ENCODE measurements at regions not wholly inside any gene's neighbourhood (a gene's known extent, or its start where the extent isn't known, plus 50 kb on each side); places are given as distances from the start of the nearest gene placed in this dataset.

DNA sequence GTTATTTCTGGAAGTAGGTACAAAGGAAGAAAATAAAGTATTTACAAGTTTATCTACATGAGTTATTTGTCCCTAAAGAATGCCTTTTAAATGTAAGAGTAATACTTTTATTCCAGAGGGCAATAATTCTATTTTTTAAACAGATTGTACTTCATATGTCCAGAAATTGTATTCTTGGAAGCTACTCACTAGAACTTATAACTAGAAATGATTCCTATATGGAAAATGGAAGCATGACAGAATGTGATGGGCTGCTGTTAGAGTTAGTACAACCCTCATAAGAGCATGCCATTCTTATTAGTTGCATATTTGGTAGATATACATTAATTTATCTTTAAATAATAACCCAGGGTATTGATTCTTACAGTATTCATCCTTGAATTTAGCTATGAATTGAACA, 362.0 kb downstream of the FSIP2 start:
- Histone ChIP-seq H3K36me3 (ENCODE audit: insufficient read depth, low read depth, low read length) (no peaks in the 10 kb centered on the region), H3K27me3 (ENCODE audit: insufficient read depth, low read length) (no peaks in the 10 kb centered on the region), H3K27ac (ENCODE audit: low read length) (no peak overlapping the region), H3K4me3 (ENCODE audit: low read length) (no peak overlapping the region), H3K4me1 (ENCODE audit: insufficient read depth, low read length) (peaks cover 15% of the 10 kb centered on the region; the same call in 1 of the 2 replicates), H3K9me3 (ENCODE audit: insufficient read depth, low read depth, low read length) (no peaks in the 10 kb centered on the region), H3K9ac (ENCODE audit: low read depth, low read length) (no peak overlapping the region)

DNA sequence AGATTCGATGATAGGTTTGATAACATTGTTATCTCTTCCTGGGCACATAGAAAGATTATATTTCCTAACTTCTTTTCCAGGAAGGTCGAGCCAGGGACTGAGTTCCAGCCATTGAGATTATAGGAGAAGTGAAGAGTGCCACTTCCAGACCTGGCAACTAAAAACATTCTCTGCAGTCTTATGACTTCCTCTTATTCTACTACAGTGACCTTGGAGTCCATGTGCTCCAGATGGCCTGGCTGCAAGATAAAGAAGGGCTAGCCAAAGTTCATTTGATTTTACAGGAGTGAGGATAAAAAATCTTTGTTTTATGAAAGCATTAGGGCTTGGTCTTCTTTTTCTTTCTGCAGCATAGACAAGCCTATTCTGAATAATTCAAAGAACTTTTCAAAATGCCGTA, 363.0 kb downstream of the FSIP2 start:
- Histone ChIP-seq H3K9me3 (ENCODE audit: insufficient read depth, low read depth, low read length) (no peaks in the 10 kb centered on the region), H3K9ac (ENCODE audit: low read depth, low read length) (no peak overlapping the region), H3K27me3 (ENCODE audit: insufficient read depth, low read length) (no peaks in the 10 kb centered on the region), H3K27ac (ENCODE audit: low read length) (no peak overlapping the region), H3K36me3 (ENCODE audit: insufficient read depth, low read depth, low read length) (no peaks in the 10 kb centered on the region), H3K4me1 (ENCODE audit: insufficient read depth, low read length) (peaks cover 15% of the 10 kb centered on the region; the same call in 1 of the 2 replicates), H3K4me3 (ENCODE audit: low read length) (no peak overlapping the region)

DNA sequence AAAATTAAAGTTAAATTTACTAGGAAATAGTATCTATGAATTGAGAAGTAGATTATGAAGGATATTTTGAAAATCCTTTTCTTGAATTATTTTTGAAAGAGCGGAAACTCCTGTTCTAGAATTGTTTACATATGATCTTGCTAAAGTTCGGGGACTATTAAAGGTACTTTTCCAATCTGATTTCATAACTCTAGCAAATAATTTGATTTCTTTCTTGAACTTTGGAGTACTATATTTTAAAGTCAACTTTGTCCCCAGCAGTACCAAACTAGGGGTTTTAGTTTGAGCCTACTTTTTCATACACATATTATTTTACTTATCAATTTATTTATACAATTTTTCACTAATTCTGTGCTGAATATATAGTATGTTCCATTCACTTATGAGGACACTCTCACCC, 364.7 kb downstream of the FSIP2 start:
- no peak overlapping the region for H3K9ac ChIP-seq (ENCODE audit: low read depth, low read length)
- H3K4me3 ChIP-seq (ENCODE audit: low read length) = no peak overlapping the region
- H3K4me1 ChIP-seq (ENCODE audit: insufficient read depth, low read length) = peaks cover 15% of the 10 kb centered on the region; the same call in 1 of the 2 replicates
- H3K27ac ChIP-seq (ENCODE audit: low read length) = no peak overlapping the region
- no peaks in the 10 kb centered on the region for H3K27me3 ChIP-seq (ENCODE audit: insufficient read depth, low read length)
- H3K36me3 ChIP-seq (ENCODE audit: insufficient read depth, low read depth, low read length) = no peaks in the 10 kb centered on the region
- H3K9me3 ChIP-seq (ENCODE audit: insufficient read depth, low read depth, low read length) = no peaks in the 10 kb centered on the region

DNA sequence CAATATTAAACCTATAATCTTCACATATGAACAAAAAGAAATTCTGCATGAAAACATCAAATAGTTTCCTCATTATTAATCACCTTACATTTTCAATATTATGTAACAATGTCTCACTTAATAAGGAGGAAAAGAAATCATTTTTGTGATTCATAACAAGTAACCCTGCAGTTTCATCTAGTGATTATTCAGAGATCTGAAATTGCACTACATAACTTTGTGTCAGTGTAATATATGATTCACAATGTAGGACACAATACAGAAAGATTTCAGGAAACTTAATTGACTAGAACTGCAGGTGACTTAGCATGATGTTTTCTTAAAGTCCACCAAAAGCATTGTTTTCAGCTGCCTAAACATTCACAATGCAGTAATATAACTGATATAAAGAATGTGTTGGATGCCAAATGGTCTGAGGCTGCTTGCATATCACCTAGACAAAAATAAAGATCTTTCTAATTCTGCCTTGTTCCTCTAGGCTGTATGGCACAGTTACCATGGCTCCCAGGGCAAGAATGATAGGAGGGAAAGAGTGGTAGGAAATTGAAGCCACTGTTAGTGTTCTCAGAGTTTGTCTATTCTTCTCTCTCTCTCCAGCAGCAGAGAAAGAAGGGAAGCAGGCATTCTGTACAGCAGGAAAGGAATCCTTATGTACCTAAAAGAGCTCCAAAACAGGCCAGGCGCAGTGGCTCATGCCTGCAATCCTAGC, 366.6 kb downstream of the FSIP2 start:
- Histone ChIP-seq H3K9ac (ENCODE audit: low read depth, low read length) (no peak overlapping the region), H3K4me3 (ENCODE audit: low read length) (no peak overlapping the region), H3K4me1 (ENCODE audit: insufficient read depth, low read length) (peaks cover 15% of the 10 kb centered on the region; the same call in 1 of the 2 replicates), H3K36me3 (ENCODE audit: insufficient read depth, low read depth, low read length) (no peaks in the 10 kb centered on the region), H3K27ac (ENCODE audit: low read length) (no peak overlapping the region), H3K27me3 (ENCODE audit: insufficient read depth, low read length) (no peaks in the 10 kb centered on the region), H3K9me3 (ENCODE audit: insufficient read depth, low read depth, low read length) (no peaks in the 10 kb centered on the region)

DNA sequence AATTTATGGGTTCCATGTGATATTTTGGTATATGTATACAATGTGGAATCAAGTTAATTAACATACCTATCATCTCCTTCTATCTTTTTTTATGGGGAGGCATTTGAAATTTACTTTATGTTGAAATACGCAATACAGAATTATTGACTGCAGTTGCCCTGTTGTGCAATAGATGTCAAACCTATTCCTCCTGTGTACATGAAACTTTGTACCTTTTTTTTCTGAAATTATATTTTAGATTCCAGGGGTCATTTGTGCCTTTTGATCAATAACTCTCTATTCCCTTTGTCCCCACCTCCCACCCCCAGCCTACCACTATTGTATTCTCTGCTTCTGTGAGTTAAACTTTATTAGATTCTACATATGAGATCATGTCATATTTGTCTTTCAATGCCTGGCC, 369.9 kb downstream of the FSIP2 start:
- Histone ChIP-seq H3K9me3 (ENCODE audit: insufficient read depth, low read depth, low read length) (no peaks in the 10 kb centered on the region), H3K27ac (ENCODE audit: low read length) (no peak overlapping the region), H3K4me3 (ENCODE audit: low read length) (no peak overlapping the region), H3K36me3 (ENCODE audit: insufficient read depth, low read depth, low read length) (no peaks in the 10 kb centered on the region), H3K4me1 (ENCODE audit: insufficient read depth, low read length) (peaks cover 9% of the 10 kb centered on the region; the same call in 1 of the 2 replicates), H3K9ac (ENCODE audit: low read depth, low read length) (no peak overlapping the region), H3K27me3 (ENCODE audit: insufficient read depth, low read length) (no peaks in the 10 kb centered on the region)

DNA sequence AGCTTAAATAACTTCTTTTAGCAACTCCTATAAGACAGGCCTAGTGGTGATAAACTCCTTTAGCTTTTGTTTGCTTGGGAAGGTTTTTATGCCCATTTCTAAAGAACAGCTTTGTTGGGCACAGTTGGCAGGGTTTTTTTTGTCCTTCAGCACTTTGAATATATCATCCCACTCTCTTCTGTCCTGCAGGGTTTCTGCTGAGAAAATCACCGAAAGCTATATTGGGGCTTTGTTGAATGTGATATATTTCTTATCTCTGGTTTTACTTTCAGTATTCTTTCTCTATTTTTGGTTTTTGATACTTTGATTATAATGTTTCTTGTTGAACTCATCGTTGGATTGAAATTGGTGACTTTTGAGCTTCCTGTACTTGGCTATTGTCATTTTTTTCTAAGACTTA, 372.8 kb upstream of the ZC3H15 start:
- no peak overlapping the region for H3K9ac ChIP-seq (ENCODE audit: low read depth, low read length)
- H3K27me3 ChIP-seq (ENCODE audit: insufficient read depth, low read length) = no peaks in the 10 kb centered on the region
- no peaks in the 10 kb centered on the region for H3K36me3 ChIP-seq (ENCODE audit: insufficient read depth, low read depth, low read length)
- no peak overlapping the region for H3K27ac ChIP-seq (ENCODE audit: low read length)
- H3K4me1 ChIP-seq (ENCODE audit: insufficient read depth, low read length) = no peaks in the 10 kb centered on the region
- H3K4me3 ChIP-seq (ENCODE audit: low read length) = no peak overlapping the region
- H3K9me3 ChIP-seq (ENCODE audit: insufficient read depth, low read depth, low read length) = no peaks in the 10 kb centered on the region

DNA sequence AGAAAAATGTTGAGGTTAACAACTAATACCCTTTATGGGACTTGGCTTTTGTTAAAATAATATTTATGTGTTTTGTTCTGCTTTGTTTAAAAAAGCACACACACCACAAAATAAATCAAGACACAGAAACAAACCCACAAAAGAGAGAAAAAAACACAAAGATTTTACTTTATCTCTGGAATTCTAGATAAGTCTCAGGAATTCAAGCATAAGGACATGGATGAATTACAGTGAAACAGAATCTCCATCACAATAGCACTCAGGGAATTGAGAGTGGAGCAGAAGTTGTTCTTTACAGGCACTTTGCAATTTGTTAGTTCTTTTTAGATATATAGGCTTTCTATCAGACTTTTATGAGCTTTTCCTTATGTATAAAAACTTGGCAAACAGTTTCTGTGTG, 360.9 kb upstream of the ZC3H15 start:
- no peak overlapping the region; the same call in 1 of the 2 replicates for H3K9ac ChIP-seq (ENCODE audit: low read depth, low read length)
- no peaks in the 10 kb centered on the region for H3K9me3 ChIP-seq (ENCODE audit: insufficient read depth, low read depth, low read length)
- H3K36me3 ChIP-seq (ENCODE audit: insufficient read depth, low read depth, low read length) = no peaks in the 10 kb centered on the region
- H3K27me3 ChIP-seq (ENCODE audit: insufficient read depth, low read length) = no peaks in the 10 kb centered on the region
- H3K4me3 ChIP-seq (ENCODE audit: low read length) = peak overlapping the region; percentile 31; the same call in 1 of the 2 replicates
- H3K4me1 ChIP-seq (ENCODE audit: insufficient read depth, low read length) = peaks cover 33% of the 10 kb centered on the region
- peak overlapping the region; percentile 44 for H3K27ac ChIP-seq (ENCODE audit: low read length)

DNA sequence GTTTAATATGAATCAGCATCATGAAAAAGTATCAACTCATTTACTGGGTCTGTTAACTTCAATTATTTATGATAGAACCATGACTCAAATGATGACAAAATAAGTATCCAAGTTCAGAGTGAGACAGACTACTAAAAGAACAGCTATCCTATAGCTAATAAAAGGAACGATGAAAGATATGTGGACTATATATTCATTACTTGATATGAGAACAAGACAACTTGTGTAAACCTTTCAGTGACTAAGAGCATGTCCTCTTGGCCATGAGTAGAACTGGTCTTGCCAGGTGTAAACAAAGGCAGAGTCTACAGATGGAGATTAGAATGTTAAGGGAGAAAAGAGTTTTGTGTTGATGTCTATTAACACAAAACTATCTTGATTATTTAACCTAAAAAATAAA, 360.4 kb upstream of the ZC3H15 start:
- H3K9me3 ChIP-seq (ENCODE audit: insufficient read depth, low read depth, low read length) = no peaks in the 10 kb centered on the region
- peaks cover 38% of the 10 kb centered on the region for H3K4me1 ChIP-seq (ENCODE audit: insufficient read depth, low read length)
- no peak overlapping the region for H3K9ac ChIP-seq (ENCODE audit: low read depth, low read length)
- no peaks in the 10 kb centered on the region for H3K27me3 ChIP-seq (ENCODE audit: insufficient read depth, low read length)
- no peaks in the 10 kb centered on the region for H3K36me3 ChIP-seq (ENCODE audit: insufficient read depth, low read depth, low read length)
- H3K4me3 ChIP-seq (ENCODE audit: low read length) = peak overlapping the region; percentile 31; the same call in 1 of the 2 replicates
- peak overlapping the region; percentile 44 for H3K27ac ChIP-seq (ENCODE audit: low read length)

DNA sequence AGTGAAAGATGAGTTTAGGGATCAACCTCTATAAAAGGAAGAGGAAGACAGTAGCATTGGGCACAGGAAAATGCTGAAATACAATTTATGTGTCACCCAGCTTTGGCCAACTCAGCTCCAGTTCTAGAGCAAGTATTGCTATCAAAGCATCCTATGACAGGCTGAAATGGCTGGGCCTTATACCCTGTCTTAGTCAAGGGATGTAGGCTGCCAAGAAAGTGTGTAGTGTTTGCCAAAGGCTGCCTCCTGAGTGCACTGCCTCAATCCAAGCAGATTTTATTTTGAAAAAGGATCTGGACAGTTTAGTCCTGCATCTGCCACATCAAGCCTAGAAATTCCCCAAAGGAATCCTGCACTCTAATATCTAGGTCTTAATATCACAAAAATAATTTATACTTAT, 359.9 kb upstream of the ZC3H15 start:
- H3K9ac ChIP-seq (ENCODE audit: low read depth, low read length) = no peak overlapping the region; the same call in 1 of the 2 replicates
- H3K27me3 ChIP-seq (ENCODE audit: insufficient read depth, low read length) = no peaks in the 10 kb centered on the region
- H3K4me1 ChIP-seq (ENCODE audit: insufficient read depth, low read length) = peaks cover 43% of the 10 kb centered on the region
- no peak overlapping the region for H3K4me3 ChIP-seq (ENCODE audit: low read length)
- H3K27ac ChIP-seq (ENCODE audit: low read length) = peak overlapping the region; percentile 44
- H3K36me3 ChIP-seq (ENCODE audit: insufficient read depth, low read depth, low read length) = no peaks in the 10 kb centered on the region
- H3K9me3 ChIP-seq (ENCODE audit: insufficient read depth, low read depth, low read length) = no peaks in the 10 kb centered on the region

DNA sequence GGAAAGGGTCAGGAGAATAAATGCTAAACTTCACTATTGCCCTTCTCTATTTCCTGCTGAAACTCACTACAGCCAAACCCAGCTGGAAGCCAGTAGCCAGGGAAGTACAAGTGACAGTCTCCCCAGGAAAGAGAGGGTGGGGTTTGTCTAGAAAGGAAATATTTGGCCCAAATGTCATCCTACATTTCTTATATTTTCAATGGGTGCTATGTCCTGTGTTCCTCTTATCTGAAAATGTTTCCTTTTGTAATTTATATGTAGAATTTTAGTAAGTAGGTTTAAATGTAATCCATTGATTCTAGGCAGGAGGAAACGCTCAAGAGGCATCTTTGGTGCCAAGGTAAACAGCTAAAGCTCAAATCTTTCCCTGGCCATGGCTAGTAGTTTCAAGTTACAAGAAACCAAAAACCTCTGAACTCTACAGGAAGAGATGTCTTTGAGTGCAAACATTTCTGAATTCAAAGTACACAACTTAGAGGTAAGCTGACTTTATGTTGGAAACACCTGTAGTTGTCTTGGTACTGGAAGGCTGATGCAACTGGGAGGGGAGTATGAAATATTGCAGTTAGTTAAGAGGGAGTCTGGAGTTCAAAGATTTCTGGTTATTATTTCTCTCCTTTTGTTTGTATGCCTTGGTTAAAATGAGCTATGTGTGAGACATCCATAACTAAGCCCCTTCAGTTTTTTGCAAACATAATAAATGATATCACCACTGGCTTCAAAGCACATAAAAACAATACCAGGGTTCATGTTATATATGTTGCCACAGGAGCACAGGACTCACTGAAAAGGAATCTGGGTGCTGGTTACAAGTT, 356.1 kb upstream of the ZC3H15 start:
- no peaks in the 10 kb centered on the region for H3K9me3 ChIP-seq (ENCODE audit: insufficient read depth, low read depth, low read length)
- H3K4me3 ChIP-seq (ENCODE audit: low read length) = no peak overlapping the region
- peaks cover 36% of the 10 kb centered on the region for H3K4me1 ChIP-seq (ENCODE audit: insufficient read depth, low read length)
- peak overlapping the region; percentile 48 for H3K27ac ChIP-seq (ENCODE audit: low read length)
- no peaks in the 10 kb centered on the region for H3K27me3 ChIP-seq (ENCODE audit: insufficient read depth, low read length)
- H3K36me3 ChIP-seq (ENCODE audit: insufficient read depth, low read depth, low read length) = no peaks in the 10 kb centered on the region
- H3K9ac ChIP-seq (ENCODE audit: low read depth, low read length) = no peak overlapping the region

DNA sequence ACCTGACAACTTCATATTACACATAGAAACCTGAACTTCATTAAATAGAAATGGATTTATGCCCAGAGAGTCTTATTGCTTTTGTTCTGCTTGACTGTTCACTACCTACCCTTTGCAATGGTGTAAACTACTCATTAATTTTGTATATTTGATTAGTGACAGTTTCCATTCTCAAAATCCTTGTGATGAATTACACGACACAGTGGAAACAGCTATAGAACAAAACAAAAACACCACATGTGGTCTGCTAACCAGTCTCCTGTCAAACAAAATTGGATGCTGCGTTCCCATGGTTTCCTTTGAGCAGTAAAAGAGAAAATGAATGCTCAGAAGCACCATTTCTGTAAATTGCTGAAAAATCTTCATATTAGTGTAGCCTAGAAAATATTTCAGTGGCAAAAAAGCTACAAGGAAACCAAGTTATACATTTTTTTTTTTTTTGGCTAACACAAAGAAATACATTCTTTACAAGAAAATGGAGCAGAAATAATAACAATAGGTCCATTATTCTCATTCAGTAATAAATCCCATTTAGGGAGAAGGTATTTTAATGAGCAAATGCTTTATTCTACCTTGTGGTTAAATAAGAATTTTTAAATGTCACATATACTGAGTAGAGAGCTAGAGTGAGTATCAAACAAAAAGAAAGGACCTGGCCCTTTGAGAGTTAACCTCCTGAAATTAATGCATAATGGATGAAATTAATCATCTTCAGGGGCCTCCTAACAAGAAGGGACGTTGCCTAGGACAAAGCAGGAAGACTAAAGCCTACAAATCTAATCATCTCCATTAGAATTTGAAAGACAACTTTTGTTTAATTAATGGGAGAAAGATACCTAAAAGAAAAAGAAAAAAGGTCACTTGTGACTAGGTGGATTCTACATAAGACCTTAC, 355.1 kb upstream of the ZC3H15 start:
- Histone ChIP-seq H3K4me1 (ENCODE audit: insufficient read depth, low read length) (peaks cover 27% of the 10 kb centered on the region), H3K4me3 (ENCODE audit: low read length) (no peak overlapping the region), H3K9me3 (ENCODE audit: insufficient read depth, low read depth, low read length) (no peaks in the 10 kb centered on the region), H3K36me3 (ENCODE audit: insufficient read depth, low read depth, low read length) (no peaks in the 10 kb centered on the region), H3K27me3 (ENCODE audit: insufficient read depth, low read length) (no peaks in the 10 kb centered on the region), H3K27ac (ENCODE audit: low read length) (no peak overlapping the region), H3K9ac (ENCODE audit: low read depth, low read length) (no peak overlapping the region)

Measured in iPS-20b (cell line).